ENCODE measurements at regions not wholly inside any gene's neighbourhood (a gene's known extent, or its start where the extent isn't known, plus 50 kb on each side); places are given as distances from the start of the nearest gene placed in this dataset.

GRCh38 chr1:55640708-55641473 is 425.7 kb upstream of the USP24 start:
- Mint-ChIP-seq H3K27me3 (ENCODE audit: unreplicated experiment) (no peaks in the 10 kb centered on the region), H3K27ac (ENCODE audit: unreplicated experiment) (no peak overlapping the region), H3K9me3 (ENCODE audit: unreplicated experiment) (no peaks in the 10 kb centered on the region), H3K4me1 (ENCODE audit: low read depth, unreplicated experiment) (no peaks in the 10 kb centered on the region), H3K36me3 (ENCODE audit: unreplicated experiment) (peaks cover 4% of the 10 kb centered on the region), H3K4me3 (ENCODE audit: unreplicated experiment) (no peak overlapping the region)
- TF ChIP-seq, protein P1, sequence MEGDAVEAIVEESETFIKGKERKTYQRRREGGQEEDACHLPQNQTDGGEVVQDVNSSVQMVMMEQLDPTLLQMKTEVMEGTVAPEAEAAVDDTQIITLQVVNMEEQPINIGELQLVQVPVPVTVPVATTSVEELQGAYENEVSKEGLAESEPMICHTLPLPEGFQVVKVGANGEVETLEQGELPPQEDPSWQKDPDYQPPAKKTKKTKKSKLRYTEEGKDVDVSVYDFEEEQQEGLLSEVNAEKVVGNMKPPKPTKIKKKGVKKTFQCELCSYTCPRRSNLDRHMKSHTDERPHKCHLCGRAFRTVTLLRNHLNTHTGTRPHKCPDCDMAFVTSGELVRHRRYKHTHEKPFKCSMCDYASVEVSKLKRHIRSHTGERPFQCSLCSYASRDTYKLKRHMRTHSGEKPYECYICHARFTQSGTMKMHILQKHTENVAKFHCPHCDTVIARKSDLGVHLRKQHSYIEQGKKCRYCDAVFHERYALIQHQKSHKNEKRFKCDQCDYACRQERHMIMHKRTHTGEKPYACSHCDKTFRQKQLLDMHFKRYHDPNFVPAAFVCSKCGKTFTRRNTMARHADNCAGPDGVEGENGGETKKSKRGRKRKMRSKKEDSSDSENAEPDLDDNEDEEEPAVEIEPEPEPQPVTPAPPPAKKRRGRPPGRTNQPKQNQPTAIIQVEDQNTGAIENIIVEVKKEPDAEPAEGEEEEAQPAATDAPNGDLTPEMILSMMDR (IDR thresholded peaks at IDR 0.05; ENCODE audit: partially characterized antibody, unreplicated experiment), result no peak
- no peak for DNase-seq

- H3K4me3 Mint-ChIP-seq (ENCODE audit: unreplicated experiment), result no peak overlapping the region
- no peaks in the 10 kb centered on the region for H3K4me1 Mint-ChIP-seq (ENCODE audit: low read depth, unreplicated experiment)
- H3K27ac Mint-ChIP-seq (ENCODE audit: unreplicated experiment), result no peak overlapping the region
- TF ChIP-seq, protein P1 (IDR thresholded peaks at IDR 0.05; ENCODE audit: partially characterized antibody, unreplicated experiment), result no peak
- H3K36me3 Mint-ChIP-seq (ENCODE audit: unreplicated experiment), result peaks cover 4% of the 10 kb centered on the region
- no peaks in the 10 kb centered on the region for H3K9me3 Mint-ChIP-seq (ENCODE audit: unreplicated experiment)
- no peak for DNase-seq
- H3K27me3 Mint-ChIP-seq (ENCODE audit: unreplicated experiment), result no peaks in the 10 kb centered on the region
These were observed 424.4 kb upstream of the USP24 start for GRCh38 chr1:55639526-55639925.

DNA sequence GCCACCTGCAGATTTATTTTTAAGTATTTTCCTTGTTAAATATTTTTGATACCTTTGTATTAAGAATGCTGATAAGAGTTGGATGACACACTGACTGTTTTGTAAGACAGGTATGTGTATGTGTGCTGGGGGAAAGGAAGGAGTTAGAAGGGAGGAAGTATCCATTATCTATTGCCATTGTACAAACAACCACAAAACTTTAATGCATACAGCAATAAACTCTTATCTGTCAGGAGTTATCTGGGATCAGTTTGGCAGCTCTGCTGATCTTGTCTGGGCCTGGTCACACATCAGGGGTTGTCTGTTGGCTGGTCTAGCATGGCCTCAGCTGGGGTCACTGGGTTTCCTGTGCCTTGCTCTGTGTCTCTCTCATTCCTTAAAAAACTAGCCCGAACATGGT is 423.9 kb upstream of the USP24 start:
- Mint-ChIP-seq H3K9me3 (ENCODE audit: unreplicated experiment) (no peaks in the 10 kb centered on the region), H3K36me3 (ENCODE audit: unreplicated experiment) (peaks cover 4% of the 10 kb centered on the region), H3K4me1 (ENCODE audit: low read depth, unreplicated experiment) (no peaks in the 10 kb centered on the region), H3K27ac (ENCODE audit: unreplicated experiment) (no peak overlapping the region), H3K4me3 (ENCODE audit: unreplicated experiment) (no peak overlapping the region), H3K27me3 (ENCODE audit: unreplicated experiment) (no peaks in the 10 kb centered on the region)
- no peak for DNase-seq
- TF ChIP-seq, protein P1 (IDR thresholded peaks at IDR 0.05; ENCODE audit: partially characterized antibody, unreplicated experiment), result no peak

- Mint-ChIP-seq H3K27me3 (ENCODE audit: unreplicated experiment) (no peaks in the 10 kb centered on the region), H3K9me3 (ENCODE audit: unreplicated experiment) (no peaks in the 10 kb centered on the region), H3K36me3 (ENCODE audit: unreplicated experiment) (peaks cover 4% of the 10 kb centered on the region), H3K27ac (ENCODE audit: unreplicated experiment) (no peak overlapping the region), H3K4me3 (ENCODE audit: unreplicated experiment) (no peak overlapping the region), H3K4me1 (ENCODE audit: low read depth, unreplicated experiment) (no peaks in the 10 kb centered on the region)
- DNase-seq, result no peak
- TF ChIP-seq, protein P1 (IDR thresholded peaks at IDR 0.05; ENCODE audit: partially characterized antibody, unreplicated experiment), result no peak
These were observed 421.5 kb upstream of the USP24 start for GRCh38 chr1:55636696-55637095.

DNA sequence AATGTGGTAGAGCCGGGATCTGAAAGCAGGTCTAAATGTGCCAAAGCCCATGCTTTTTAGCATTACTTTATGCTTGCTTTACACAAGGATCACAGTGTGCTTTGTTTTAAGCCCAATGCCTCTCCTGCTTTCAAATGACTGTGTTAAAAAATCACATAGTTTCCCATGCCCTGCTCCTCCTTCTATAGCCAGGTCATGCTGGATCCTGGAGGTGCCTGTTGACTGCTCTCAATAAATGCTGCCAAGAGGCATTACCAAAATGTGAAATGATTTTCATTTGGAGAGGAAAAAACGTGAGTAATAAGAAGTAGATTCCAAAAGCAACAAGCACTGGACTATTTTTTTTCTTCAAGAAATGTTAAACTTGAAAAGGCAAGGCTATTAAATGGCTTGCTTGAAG is 420.7 kb upstream of the USP24 start:
- DNase-seq, result no peak
- Mint-ChIP-seq H3K36me3 (ENCODE audit: unreplicated experiment) (peaks cover 4% of the 10 kb centered on the region), H3K4me1 (ENCODE audit: low read depth, unreplicated experiment) (no peaks in the 10 kb centered on the region), H3K9me3 (ENCODE audit: unreplicated experiment) (no peaks in the 10 kb centered on the region), H3K27me3 (ENCODE audit: unreplicated experiment) (no peaks in the 10 kb centered on the region), H3K27ac (ENCODE audit: unreplicated experiment) (no peak overlapping the region), H3K4me3 (ENCODE audit: unreplicated experiment) (no peak overlapping the region)
- TF ChIP-seq, protein P1 (IDR thresholded peaks at IDR 0.05; ENCODE audit: partially characterized antibody, unreplicated experiment), result no peak

All from glutamatergic neuron (in vitro differentiated cells).